ENCODE measurements at regions not wholly inside any gene's neighbourhood (a gene's known extent, or its start where the extent isn't known, plus 50 kb on each side); places are given as distances from the start of the nearest gene placed in this dataset.

DNA sequence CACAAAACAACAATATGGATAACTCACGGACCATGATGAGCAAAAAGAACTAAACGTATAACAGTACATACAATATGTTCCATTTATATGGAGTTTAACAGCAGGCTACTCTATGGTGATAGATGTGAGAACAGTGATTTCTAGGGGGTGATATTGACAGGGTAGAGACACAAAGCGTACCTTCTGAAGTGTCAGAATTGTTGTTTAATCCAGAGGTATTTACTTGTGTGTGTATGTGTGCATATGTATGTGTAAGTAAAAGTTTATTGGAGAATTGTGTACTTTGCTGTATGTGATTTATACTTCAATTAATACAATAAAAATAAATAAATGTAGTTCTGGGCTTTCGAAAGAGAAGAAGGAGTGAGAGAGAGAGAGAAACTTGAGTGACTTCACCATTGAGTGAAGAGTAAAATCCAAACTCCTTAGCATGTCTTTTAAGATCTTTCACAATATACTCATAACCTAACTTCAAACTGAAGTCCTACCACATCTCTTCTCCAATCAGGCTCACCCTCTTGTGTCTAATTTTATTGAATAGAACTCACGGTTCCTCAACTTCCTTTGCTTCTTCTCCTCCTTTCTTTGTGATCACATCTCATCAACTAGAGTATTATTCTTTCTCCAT is 126.0 kb upstream of the KLF7 start:
- Mint-ChIP-seq H3K9me3 (ENCODE audit: insufficient read depth) (no peaks in the 10 kb centered on the region), H3K4me3 (no peak overlapping the region), H3K27ac (no peak overlapping the region), H3K4me1 (peaks cover 9% of the 10 kb centered on the region), H3K27me3 (no peaks in the 10 kb centered on the region)
- Histone ChIP-seq H3K79me2 (ENCODE audit: control insufficient read depth, insufficient read depth, low read length) (no peaks in the 10 kb centered on the region), H4K20me1 (ENCODE audit: control insufficient read depth, insufficient read depth, low read length, poor library complexity, severe bottlenecking) (no peaks in the 10 kb centered on the region), H3K36me3 (replicated peaks in 1 of 2; ENCODE audit: control extremely low read depth in 1 of 2, control insufficient read depth in 1 of 2, extremely low read depth in 1 of 2, insufficient read depth in 2 of 2, low read length in 1 of 2) (no peaks in the 10 kb centered on the region), H3K27me3 (replicated peaks in 1 of 4; ENCODE audit: control extremely low read depth in 1 of 4, control insufficient read depth in 3 of 4, insufficient read depth in 4 of 4, low read length in 3 of 4) (no peaks in the 10 kb centered on the region), H2AFZ (ENCODE audit: insufficient read depth, low read depth, low read length, poor library complexity, severe bottlenecking) (no peak overlapping the region), H3K4me3 (ENCODE audit: control extremely low read depth in 1 of 5, extremely low read depth in 1 of 5, insufficient read depth in 1 of 5, low read depth in 2 of 5, low read length in 4 of 5) (no peak overlapping the region), H3K4me1 (ENCODE audit: control insufficient read depth in 2 of 2, insufficient read depth in 2 of 2, low read length in 2 of 2) (no peaks in the 10 kb centered on the region), H3K9me3 (ENCODE audit: control extremely low read depth in 1 of 3, control insufficient read depth in 2 of 3, insufficient read depth in 1 of 3, low read length in 2 of 3) (no peaks in the 10 kb centered on the region), H3K4me2 (replicated peaks; ENCODE audit: low read depth, low read length, poor library complexity, severe bottlenecking) (no peak overlapping the region), H3K27ac (ENCODE audit: low read length in 2 of 2) (no peak overlapping the region), H3K9ac (ENCODE audit: low read length) (no peak overlapping the region)
- WGBS (ENCODE audit: insufficient coverage): 83% methylated on average over 1 of the region's 5 CpGs
- no peak for ATAC-seq (ENCODE audit: low read depth)
- DNase-seq: no peak
- ChIA-PET CTCF (no interaction called here), POLR2A (interaction anchor here (0.6 kb wide), 1 partner anchor 228 kb away, joined by 4 read pairs; no protein-coding TSS in a partner anchor)
- intact Hi-C loops (cut with micrococcal nuclease): no loop called here
- no peak for TF ChIP-seq EZH2 (IDR thresholded peaks at IDR 0.05; ENCODE audit: borderline replicate concordance, insufficient read depth, low read depth, low read length, poor library complexity, severe bottlenecking)
- TF ChIP-seq, protein P1, sequence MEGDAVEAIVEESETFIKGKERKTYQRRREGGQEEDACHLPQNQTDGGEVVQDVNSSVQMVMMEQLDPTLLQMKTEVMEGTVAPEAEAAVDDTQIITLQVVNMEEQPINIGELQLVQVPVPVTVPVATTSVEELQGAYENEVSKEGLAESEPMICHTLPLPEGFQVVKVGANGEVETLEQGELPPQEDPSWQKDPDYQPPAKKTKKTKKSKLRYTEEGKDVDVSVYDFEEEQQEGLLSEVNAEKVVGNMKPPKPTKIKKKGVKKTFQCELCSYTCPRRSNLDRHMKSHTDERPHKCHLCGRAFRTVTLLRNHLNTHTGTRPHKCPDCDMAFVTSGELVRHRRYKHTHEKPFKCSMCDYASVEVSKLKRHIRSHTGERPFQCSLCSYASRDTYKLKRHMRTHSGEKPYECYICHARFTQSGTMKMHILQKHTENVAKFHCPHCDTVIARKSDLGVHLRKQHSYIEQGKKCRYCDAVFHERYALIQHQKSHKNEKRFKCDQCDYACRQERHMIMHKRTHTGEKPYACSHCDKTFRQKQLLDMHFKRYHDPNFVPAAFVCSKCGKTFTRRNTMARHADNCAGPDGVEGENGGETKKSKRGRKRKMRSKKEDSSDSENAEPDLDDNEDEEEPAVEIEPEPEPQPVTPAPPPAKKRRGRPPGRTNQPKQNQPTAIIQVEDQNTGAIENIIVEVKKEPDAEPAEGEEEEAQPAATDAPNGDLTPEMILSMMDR (IDR thresholded peaks at IDR 0.05): no peak

DNA sequence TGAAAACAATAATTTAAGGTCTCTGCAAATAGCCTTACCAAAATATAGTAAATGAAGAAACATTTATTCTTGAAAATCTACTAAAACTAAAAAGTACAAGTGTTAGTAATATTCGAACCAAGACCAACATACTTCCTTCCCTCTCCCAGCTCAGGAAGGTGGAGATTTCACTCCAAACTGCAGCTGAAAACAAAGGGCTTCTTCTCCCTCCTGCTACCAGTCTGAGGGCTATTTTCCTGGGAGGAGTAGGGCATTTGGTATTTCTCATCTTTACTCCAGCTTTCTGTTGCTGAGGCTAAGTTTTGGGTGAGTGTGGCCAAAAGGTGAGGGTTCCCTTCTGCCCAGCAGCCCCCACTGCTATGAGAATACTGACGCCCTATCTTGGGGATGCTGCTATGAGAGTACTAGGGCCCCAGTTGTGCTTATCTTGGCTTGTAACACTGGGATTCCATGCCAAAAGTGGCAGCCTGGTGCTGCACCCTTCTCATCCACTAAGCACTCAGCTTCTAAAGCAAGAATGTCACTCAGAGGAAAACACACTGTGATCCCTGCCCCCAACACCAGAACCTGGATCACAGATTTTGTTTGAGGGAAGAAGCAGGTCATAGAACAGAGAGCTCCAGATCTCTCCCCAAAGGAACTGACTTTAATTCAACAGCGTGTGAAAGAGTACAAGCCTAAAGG is 130.7 kb upstream of the KLF7 start:
- Histone ChIP-seq H2AFZ (ENCODE audit: insufficient read depth, low read depth, low read length, poor library complexity, severe bottlenecking) (no peak overlapping the region), H3K27me3 (replicated peaks in 1 of 4; ENCODE audit: control extremely low read depth in 1 of 4, control insufficient read depth in 3 of 4, insufficient read depth in 4 of 4, low read length in 3 of 4) (no peaks in the 10 kb centered on the region), H3K27ac (ENCODE audit: low read length in 2 of 2) (no peak overlapping the region), H3K4me3 (ENCODE audit: control extremely low read depth in 1 of 5, extremely low read depth in 1 of 5, insufficient read depth in 1 of 5, low read depth in 2 of 5, low read length in 4 of 5) (no peak overlapping the region), H3K9me3 (ENCODE audit: control extremely low read depth in 1 of 3, control insufficient read depth in 2 of 3, insufficient read depth in 1 of 3, low read length in 2 of 3) (no peaks in the 10 kb centered on the region), H3K36me3 (replicated peaks in 1 of 2; ENCODE audit: control extremely low read depth in 1 of 2, control insufficient read depth in 1 of 2, extremely low read depth in 1 of 2, insufficient read depth in 2 of 2, low read length in 1 of 2) (no peaks in the 10 kb centered on the region), H3K4me2 (replicated peaks; ENCODE audit: low read depth, low read length, poor library complexity, severe bottlenecking) (no peak overlapping the region), H3K79me2 (ENCODE audit: control insufficient read depth, insufficient read depth, low read length) (no peaks in the 10 kb centered on the region), H4K20me1 (ENCODE audit: control insufficient read depth, insufficient read depth, low read length, poor library complexity, severe bottlenecking) (no peaks in the 10 kb centered on the region), H3K9ac (ENCODE audit: low read length) (no peak overlapping the region), H3K4me1 (ENCODE audit: control insufficient read depth in 2 of 2, insufficient read depth in 2 of 2, low read length in 2 of 2) (no peaks in the 10 kb centered on the region)
- 100% methylated on average over 1 of the region's 3 CpGs for WGBS (ENCODE audit: insufficient coverage)
- ChIA-PET CTCF (no interaction called here), POLR2A (no interaction called here)
- Mint-ChIP-seq H3K4me1 (peaks cover 1% of the 10 kb centered on the region), H3K9me3 (ENCODE audit: insufficient read depth) (no peaks in the 10 kb centered on the region), H3K27me3 (no peaks in the 10 kb centered on the region), H3K27ac (no peak overlapping the region), H3K4me3 (no peak overlapping the region)
- intact Hi-C loops (cut with micrococcal nuclease): no loop called here
- ATAC-seq (ENCODE audit: low read depth) (no peak), DNase-seq (no peak)
- TF ChIP-seq EZH2 (IDR thresholded peaks at IDR 0.05; ENCODE audit: borderline replicate concordance, insufficient read depth, low read depth, low read length, poor library complexity, severe bottlenecking): no peak
- TF ChIP-seq, protein P1 (IDR thresholded peaks at IDR 0.05): no peak

Data from B cell (primary cell).